HG03460 (cell line): ENCODE measurements at regions not wholly inside any gene's neighbourhood (a gene's known extent, or its start where the extent isn't known, plus 50 kb on each side); places are given as distances from the start of the nearest gene placed in this dataset.

Source experiments
- ATAC-seq: cut with Tn5 transposase; IDR thresholded peaks from one replicate; pipeline ENCODE4 v1.9.1; 2021; ENCODE audit not compliant: unreplicated experiment

DNA sequence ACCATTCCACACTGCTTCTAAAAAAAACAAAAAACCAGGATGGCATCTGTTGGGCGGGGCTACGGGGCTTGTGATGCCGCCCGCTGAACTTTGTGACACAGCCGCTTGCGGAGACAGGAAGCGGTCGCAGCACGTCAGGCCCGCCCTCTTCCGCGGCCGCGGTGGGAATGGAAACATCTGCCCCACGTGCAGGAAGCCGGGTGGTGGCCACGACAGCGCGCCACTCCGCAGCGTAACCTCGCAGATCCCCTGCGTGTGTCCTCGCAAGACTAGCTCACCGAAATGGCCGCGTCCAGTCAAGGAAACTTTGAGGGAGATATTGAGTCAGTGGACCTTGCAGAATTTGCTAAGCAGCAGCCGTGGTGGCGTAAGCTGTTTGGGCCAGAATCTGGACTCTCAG, 168.5 kb downstream of the SUCLG1 start:
- no peak for ATAC-seq

- ATAC-seq = no peak
Observed at GRCh38 chr2:84288293-84288692, 170.8 kb downstream of the SUCLG1 start.

- no peak for ATAC-seq
Observed at GRCh38 chr2:84286878-84287277, 172.2 kb downstream of the SUCLG1 start.

DNA sequence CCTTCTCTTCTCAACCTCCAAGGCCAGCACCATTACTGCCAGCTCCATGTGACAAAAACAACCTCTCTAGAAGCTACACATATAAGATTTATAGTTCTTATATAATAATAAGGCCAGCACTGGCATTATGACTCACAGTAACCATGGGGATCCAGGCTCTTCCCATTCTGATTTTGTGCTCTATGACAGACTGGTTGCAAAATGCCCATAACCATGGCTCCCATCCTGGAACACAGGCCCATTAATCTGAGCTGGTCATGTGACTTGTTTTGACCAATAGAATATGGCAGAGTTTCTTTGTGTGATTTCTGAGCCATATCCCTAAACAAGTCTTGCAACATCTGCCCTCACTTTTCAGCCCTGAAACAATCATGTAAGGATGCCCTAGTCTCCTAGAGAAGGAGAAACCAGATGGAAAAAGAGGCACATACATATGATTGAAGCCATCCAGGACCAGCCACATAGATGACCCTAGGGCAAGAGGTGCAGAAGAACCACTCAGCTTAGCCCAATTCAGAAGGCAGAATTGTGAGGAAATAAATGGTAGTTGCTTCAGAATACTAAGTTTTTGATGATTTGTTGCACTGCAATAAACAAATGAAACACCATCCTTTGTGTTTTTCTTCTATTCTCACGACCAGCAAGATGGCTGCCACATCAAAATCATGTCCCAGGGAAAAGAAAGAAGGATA, 173.9 kb downstream of the SUCLG1 start:
- ATAC-seq = no peak

DNA sequence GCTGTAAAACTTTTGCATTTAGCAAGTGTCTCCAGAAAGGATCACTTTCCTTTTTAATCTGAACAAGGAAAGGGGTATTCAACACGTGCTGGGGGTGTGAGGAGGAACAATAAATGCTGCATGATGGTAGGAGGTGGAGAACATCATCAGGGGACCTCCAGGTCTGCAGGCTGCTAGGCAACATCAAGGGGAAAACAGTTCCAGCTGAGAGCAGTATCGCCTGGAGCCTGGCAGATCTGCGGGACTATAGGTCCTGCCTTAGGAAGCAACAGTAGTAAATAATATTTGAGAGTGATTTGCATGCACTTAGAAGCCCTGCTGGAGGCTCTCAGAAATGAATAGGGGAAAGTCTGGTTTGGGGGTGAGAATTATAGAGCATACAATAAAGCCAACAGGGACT, 175.6 kb downstream of the SUCLG1 start:
- ATAC-seq = no peak

DNA sequence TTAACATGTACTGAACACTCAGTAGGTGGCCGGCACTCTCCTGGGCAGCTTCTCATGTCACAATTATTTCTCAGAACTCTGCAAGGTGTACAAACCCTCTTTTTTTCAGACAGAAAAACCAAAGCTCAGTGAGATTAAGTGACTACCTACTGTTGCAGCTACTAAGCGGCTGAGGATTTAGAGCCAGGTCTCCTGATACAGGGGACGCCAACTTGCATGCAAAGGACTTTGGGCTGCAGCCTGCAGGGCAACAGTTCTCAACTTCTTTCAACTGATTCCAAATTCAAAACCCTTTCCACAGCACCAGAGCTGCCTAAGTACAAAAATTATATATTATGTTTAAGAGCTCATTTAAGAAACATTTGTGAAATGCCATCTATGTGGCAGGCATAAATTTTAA, 177.6 kb downstream of the SUCLG1 start:
- ATAC-seq = no peak

GRCh38 chr2:84280873-84281272, 178.2 kb downstream of the SUCLG1 start:
- no peak for ATAC-seq

- no peak for ATAC-seq
Observed at GRCh38 chr2:84278386-84278785, 180.7 kb downstream of the SUCLG1 start.

DNA sequence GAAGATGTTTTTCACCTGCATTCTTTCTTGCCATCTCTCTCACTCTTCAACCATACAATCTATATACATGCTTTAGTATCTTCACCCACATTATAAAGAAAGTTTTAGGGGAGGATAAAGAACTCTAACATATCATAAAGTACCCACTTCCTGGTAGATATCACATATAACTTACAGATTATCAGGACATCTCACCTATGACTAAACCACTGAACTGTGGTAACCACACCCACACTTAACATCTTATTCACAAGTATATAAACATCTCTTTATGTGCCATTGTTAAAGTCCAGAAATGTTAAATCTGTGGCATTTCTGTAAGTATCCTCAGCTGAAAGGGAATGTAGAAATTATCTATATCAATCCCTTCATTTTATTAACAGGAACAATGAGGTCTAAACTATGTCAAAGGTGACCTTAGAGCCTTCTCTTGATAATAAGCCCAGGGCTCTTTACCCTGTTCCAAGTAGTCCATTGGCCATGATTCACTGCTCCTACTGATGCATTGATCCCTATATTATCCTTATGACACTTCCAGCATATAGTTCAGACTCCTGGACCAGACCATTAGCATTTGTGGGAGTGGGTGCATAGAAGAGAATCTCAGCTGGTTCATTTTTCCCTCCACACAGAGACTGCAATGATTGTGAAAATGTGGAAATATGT, 182.4 kb downstream of the SUCLG1 start:
- ATAC-seq = no peak

DNA sequence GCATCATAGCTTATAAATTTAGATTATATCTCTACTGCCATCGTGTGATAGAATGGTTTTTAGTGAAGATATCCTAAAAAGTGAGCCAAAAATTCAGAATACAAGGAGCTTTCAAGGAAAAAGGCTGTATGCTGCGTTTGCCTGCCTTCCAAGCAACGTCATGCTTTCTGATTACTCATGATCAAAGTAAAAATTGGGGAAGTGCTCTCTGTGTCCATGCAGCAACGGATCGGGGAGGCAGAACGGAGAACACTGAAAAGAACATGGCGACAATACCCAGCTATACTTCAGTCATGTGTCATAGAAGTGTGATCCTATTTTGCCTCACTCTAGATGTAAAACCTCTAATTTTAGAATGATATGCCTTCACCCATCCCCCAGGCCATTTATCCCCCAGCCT, 185.7 kb downstream of the SUCLG1 start:
- ATAC-seq = no peak

- no peak for ATAC-seq
Observed at GRCh38 chr2:84271977-84272376, 187.1 kb downstream of the SUCLG1 start.

GRCh38 chr2:84257831-84258230, 201.2 kb downstream of the SUCLG1 start:
- no peak for ATAC-seq

- ATAC-seq = no peak
Observed at GRCh38 chr2:84251651-84252302, 207.3 kb downstream of the SUCLG1 start.

DNA sequence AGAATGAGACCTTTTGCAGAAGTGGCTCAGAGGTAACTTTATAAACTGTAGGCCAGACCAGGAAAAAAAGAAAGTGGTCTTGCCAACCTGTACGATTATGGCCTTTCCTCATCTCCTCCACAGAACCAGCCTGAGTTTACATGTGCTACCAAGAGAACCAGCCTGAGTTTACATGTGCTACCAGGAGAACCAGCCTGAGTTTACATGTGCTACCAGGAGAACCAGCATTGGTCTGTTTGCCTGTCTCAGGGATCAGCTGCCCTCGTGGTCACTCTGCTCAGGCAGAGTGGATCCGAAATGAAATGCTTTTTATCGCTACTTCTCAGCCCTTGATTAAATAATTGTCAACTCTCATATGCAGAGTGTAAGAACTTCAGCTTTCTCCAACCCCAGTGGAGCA, 209.9 kb downstream of the SUCLG1 start:
- ATAC-seq = no peak

DNA sequence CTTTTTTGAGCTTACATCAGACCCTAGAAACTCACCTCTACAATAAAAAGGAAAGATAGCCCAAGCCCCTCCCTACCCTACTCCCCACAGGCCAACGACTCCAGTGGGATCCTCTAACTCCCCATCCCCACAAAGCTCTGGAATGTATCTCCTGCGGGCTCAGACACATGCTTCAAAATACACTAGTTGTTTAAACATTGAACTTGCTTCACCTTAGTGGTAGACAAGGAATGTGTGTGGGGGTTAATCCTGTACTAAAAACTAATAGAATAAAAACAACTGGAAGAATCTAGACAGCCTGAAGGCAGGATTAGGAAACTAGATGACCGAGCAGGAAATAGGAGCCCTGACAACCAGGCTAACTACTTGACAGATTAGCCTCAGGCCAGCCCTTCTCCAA, 211.5 kb downstream of the SUCLG1 start:
- no peak for ATAC-seq

DNA sequence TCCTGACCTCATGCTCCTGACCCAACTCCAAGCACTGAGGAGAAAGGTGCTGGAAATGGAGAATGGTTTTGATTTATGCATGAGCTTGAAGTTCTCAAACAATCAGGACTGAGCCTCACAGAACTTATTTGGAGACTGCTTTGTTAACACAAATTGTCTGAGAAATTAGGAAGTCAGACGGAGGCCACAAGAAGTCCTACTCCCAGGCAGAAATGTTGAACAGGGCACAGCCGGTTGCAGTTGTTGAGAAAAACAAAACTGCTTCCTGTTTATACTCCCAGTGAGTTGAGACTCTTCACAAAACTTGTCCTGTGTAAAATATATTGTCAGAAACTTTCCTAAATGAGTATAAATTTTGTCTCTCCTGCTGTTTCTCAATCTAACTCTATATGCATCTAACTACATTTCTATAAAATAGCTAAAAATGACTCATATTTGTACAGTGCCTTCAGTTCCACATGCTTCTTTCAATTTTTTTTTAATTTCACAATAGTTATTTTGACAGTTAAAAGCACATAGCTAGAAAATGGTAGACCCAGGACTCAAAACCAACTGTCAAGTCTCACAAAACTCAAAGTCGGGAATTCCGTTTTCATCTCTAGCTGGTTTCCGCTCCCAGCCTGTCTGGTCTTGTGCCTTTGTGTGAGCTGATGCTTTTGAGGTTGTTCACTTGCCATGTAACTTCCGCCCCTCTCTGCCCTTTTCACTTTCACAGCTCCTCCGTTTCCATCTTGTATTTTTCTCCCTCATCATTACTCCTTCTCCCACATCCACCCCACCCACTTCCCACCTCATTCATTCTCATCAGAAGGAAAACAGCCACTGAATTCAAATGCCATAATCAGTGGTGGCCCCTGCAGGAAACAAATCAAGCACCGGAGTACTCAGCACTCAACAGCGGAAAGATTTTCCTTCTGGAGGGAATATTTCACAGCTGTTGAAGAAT, 215.0 kb downstream of the SUCLG1 start:
- ATAC-seq = no peak

DNA sequence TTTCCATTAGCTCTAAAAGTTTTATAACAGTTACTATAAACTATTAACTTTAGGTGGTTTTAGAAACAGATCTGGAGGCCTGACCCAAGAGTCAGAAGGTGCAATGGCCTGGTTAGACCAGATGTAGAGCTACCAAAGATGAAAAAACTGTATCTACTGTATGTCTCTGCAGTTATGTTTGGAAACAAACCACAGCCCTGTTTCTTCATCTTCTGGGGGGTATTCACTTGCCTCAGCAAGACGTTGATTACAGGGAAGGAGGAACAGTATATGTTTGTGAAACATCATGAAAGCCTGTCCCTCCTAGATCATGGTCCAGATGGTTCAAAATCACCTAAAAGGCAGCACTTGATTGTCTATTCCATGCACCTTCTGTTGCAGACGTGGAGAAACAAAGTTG, 220.2 kb downstream of the SUCLG1 start:
- ATAC-seq = no peak

DNA sequence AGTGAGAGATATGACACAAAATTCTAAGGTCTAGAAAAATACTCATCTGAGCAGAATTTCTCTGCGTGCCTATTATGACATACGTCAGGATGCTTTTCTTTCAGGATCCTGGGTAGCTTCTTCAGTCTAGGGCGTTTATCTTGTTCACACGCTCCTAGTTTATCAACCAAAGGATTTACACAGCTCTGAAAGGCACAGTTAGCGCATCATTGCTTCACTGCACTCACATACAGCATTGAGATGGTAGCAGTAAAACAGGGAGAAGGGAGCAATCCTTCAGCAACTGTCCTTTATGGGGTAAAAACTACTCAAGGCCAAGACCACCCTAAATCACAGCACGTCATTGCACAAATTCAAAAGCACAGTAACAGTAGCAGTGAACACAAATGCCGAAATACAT, 222.8 kb downstream of the SUCLG1 start:
- no peak for ATAC-seq

- ATAC-seq = no peak
Observed at GRCh38 chr2:84234103-84234502, 225.0 kb downstream of the SUCLG1 start.

DNA sequence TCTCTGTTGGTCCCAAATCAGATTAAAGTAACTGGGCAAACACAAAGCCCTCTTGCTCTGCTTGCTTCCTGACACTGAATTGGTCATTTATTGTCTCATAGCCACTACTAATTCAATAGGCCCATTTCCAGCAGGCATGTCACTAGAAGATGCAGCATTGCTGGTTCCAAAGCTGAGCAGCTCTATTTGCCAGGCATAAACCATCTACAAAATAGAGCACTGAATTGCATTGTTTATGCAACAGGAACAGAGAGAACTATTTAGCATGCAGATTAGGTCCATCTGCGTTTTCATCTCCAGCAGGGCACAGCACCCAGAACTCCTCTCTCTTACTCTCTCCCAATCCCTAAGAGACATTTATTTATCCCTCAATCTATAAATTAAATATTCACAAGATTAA, 227.6 kb downstream of the SUCLG1 start:
- no peak for ATAC-seq

- ATAC-seq = no peak
Observed at GRCh38 chr2:84224121-84224520, 235.0 kb downstream of the SUCLG1 start.
